22Rv1 (cell line): ENCODE measurements at regions not wholly inside any gene's neighbourhood (a gene's known extent, or its start where the extent isn't known, plus 50 kb on each side); places are given as distances from the start of the nearest gene placed in this dataset.

Experiments
- ZFX ChIP-seq: fragments of 450-650 bp; IDR thresholded peaks from 2 replicates; pipeline ENCODE4 v1.6.1; 2017; ENCODE audit warnings: antibody characterized with exemption, borderline replicate concordance
- TF ChIP-seq, protein P1 (sequence below): fragments of 450-650 bp; IDR thresholded peaks from 2 replicates; pipeline ENCODE4 v1.5.1; 2017; ENCODE audit warnings: mild to moderate bottlenecking

DNA sequence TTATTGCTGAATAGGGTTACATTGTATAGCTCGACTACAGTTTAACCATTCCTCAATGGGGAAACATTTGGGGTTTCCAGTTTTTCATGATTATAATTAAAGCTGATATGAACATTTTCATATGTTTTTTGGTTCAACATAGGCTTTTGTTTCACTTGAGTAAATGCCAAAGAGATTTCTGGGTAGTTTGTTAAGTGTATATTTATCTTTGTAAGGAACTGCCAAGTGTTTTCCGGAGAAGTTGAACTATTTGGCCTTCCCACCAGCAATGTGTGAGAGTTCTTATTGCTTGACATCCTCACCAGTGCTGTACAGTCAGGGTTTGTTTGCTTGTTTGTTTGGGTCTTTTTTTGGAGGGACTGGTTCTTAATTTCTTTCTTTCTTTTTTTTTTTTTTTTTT, 83.7 kb upstream of the RALY start:
- TF ChIP-seq, protein P1, sequence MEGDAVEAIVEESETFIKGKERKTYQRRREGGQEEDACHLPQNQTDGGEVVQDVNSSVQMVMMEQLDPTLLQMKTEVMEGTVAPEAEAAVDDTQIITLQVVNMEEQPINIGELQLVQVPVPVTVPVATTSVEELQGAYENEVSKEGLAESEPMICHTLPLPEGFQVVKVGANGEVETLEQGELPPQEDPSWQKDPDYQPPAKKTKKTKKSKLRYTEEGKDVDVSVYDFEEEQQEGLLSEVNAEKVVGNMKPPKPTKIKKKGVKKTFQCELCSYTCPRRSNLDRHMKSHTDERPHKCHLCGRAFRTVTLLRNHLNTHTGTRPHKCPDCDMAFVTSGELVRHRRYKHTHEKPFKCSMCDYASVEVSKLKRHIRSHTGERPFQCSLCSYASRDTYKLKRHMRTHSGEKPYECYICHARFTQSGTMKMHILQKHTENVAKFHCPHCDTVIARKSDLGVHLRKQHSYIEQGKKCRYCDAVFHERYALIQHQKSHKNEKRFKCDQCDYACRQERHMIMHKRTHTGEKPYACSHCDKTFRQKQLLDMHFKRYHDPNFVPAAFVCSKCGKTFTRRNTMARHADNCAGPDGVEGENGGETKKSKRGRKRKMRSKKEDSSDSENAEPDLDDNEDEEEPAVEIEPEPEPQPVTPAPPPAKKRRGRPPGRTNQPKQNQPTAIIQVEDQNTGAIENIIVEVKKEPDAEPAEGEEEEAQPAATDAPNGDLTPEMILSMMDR: no peak
- no peak for TF ChIP-seq ZFX
